Right ventricle myocardium superior (tissue), 1 donor: ENCODE measurements at regions not wholly inside any gene's neighbourhood (a gene's known extent, or its start where the extent isn't known, plus 50 kb on each side); places are given as distances from the start of the nearest gene placed in this dataset.

Source experiments
- ATAC-seq: fragments of 200-7000 bp; cut with Tn5 transposase; one replicate; pipeline ENCODE4 v1.9.1; 2020; ENCODE audit warnings: mild to moderate bottlenecking; ENCODE audit not compliant: poor library complexity
- DNase-seq: peaks from one replicate; pipeline ENCODE4 v3.0.0-alpha.2; 2020
- intact Hi-C: fragments of 100-400 bp; cut with DNase I; formaldehyde crosslinking; loops from one replicate; pipeline ENCODE4 v1.11.2; 2022
- donor health status: DM: no; HTN: yes; CAD: no; lungs with severe emphysema.

DNA sequence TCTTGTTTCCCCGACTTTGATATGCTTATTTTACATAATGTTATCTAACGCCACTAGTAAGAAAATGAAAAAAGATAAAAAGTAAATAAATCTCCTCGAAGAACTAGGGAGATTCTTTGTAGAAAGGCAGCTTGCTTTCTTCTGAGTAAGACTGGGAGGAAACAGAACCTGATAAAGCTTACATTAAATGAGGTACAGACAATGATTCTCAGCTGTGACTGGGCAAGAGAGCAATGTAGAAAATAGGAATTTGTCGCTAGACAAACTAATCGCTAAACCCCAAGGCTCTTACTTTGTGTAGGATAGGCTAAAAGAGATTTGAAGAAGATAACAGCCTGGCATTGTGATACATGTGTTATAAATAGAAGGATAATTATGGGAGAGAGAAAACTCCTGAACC is 919.0 kb upstream of the ALCAM start:
- DNase-seq = no peak
- ATAC-seq = no peak
- intact Hi-C loops = no loop called here

DNA sequence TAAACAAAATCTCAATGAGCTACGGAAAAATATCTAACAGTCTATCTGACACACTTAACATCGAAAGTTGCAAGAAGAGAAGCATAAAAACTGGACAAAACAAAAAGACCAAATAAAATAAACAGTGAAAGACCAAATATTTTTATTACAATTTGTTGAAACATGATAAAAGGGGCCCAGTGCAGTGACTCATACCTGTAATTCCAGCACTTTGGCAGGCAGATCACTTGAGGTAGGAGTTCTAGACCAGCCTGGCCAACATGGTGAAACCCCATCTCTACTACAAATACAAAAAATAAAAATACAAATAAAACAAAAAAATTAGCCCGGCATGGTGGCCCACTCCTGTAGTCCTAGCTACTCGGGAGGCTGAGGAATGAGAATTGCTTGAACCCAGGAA is 914.0 kb upstream of the ALCAM start:
- ATAC-seq (no peak), DNase-seq (no peak)
- intact Hi-C loops = no loop called here

- DNase-seq (no peak), ATAC-seq (no peak)
- intact Hi-C loops = no loop called here
These were observed 908.1 kb upstream of the ALCAM start for GRCh38 chr3:104458657-104459056.

DNA sequence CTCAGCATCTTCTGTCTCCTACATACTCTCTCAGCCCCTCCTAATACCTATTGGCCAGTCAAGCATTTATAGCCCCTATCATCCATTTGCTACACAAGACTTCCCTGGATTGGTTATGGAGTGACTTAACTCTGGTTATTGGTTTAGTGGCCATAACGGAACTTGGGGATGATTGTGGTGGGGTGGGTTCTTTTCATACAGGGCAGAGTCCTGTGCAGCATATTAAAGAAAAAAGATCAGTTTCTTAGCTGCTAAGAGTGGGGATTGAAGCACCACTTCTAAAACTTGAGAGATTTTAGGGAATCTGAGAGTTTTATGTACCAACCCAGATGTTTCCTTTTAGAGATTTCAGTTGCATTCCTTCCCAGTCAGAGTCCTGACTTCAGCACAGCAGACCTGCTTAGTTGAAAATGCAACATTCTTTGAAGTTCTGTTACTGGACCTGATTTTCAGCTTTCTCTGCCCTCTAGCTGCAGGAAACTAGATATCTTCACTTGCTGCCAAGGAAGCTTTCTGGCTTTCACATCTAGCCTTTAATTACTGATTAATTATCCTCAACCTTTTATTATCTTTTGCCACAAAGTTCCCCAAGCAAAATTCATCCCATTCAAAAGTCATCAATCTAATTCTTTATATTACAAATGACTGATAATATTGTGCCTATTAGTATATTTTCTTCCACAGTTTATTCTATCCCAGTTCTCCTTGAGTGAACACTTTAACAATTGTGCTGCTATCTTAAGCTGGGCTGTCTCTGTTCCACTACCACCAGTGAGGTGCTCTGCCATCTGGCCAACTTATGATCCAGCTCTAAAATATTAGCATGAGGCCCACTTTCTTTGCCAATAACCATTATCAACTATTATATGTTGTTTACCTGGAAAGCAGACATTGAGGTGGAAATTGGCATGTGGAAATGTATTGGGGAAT is 906.0 kb upstream of the ALCAM start:
- DNase-seq = no peak
- peak; percentile 65 for ATAC-seq
- intact Hi-C loops = no loop called here

- intact Hi-C loops = no loop called here
- DNase-seq (no peak), ATAC-seq (peak; percentile 83)
These were observed 905.3 kb upstream of the ALCAM start for GRCh38 chr3:104461431-104461830.

GRCh38 chr3:104472221-104472620 is 894.5 kb upstream of the ALCAM start:
- ATAC-seq = no peak
- DNase-seq = no peak
- intact Hi-C loops = no loop called here

DNA sequence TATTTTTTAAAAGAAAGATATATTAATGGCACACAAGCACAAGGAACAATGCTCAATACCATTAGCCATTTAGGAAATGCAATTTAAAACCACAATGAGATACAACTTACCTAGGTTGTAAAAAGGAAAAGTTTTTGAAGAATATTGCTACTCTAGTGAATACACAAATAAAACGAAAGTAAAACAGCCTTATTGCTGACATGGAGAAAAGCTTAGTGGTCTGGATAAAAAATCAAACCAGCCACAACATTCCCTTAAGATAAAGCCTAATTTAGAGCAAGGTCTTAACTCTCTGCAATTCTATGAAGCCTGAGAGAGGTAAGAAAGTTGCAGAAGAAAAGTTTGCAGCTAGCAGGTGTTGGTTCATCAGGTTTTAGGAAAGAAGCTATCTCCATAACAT is 892.7 kb upstream of the ALCAM start:
- intact Hi-C loops = no loop called here
- ATAC-seq (no peak), DNase-seq (no peak)

DNA sequence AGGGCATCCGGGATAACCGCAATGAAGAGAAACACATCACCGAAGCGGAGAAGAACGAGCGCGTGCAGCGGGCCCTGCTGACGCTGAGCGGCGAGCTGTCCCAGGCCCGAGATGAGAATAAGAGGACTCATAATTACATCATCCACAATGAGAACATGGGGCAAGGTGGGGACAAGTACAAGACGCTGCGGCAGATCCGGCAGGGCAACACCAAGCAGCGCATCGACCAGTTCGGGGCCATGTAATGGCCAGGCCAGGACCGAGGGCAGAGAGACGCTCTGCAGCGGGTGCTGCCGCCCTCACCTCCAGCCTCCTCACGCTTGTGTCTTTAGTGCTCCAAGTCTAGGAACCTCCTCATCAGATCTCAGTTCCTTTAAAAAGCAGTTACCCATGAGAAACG is 863.7 kb upstream of the ALCAM start:
- DNase-seq (no peak), ATAC-seq (no peak)
- intact Hi-C loops = no loop called here

DNA sequence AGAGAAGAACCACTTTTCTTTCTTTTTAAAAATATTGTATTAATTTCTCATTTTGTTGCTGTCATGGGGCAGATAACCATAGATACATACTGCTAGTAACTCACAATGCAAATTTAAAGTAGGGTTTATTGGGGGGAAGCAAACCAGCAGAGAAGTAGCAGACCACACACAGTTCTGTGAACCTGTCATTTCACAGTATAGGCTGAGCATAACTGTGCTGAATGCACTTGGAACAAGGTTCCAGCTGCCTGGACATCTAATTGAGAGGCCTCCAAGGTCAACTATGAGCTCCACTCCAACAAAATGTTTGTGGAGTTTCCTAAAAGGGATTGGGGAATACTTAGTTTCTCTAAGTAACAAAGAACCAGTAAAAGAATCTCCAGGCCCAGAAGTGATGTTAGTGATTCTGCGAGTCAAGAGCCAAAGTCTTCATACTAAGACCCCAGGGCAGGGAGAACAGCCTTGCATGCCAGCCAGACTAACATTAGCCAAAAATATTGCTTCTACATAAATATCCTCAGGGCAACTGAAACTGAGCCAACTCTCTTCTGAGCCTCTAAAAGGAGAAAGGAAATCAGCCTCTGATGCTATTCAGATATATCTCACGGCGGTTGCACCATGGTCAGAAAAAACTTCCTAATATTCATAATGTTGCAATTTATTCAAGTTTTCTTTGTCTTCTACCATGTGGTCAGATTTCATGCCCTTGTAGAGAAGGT is 856.4 kb upstream of the ALCAM start:
- no peak for DNase-seq
- intact Hi-C loops = no loop called here
- no peak for ATAC-seq

DNA sequence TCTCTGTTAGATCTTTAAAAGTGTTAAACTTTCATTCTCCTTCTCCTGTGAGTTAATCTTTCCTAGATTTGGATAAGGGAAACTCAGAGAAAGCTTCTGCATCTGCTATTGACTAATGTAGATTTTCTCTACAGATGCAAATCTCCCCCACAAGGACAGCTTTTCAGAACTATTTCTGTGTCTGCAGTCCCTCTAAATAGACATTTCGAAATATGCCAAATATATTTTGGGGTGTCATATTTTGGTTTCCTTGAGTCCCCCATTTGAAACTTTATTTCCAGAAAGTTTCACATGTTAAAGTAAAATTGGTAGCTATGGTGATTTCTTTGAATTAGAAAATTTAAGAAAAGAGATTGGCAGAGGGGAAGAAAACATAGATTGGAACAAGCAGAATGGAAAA is 852.3 kb upstream of the ALCAM start:
- ATAC-seq (no peak), DNase-seq (no peak)
- intact Hi-C loops = no loop called here

DNA sequence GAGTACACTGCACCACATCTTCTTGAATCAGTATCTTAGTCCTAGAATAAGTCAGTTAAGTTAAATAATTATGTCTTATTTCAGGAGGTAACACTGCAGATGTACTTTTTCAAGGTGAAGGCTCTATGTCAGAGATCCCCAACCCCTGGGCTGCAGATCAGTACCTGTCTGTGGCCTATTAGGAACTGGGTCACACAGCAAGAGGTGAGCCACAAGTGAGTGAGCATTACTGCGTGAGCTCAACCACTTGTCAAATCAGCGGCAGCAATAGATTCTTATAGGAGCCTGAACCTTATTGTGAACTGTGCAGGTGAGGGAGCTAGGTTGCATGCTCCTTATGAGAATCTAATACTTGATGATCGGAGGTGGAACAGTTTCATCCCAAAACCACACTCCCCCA is 851.9 kb upstream of the ALCAM start:
- intact Hi-C loops = no loop called here

GRCh38 chr3:104519068-104519467 is 847.6 kb upstream of the ALCAM start:
- DNase-seq = no peak
- intact Hi-C loops = no loop called here
- no peak for ATAC-seq

More for the DNA sequence above, 851.9 kb upstream of the ALCAM start:
- ATAC-seq = no peak
- DNase-seq = no peak

DNA sequence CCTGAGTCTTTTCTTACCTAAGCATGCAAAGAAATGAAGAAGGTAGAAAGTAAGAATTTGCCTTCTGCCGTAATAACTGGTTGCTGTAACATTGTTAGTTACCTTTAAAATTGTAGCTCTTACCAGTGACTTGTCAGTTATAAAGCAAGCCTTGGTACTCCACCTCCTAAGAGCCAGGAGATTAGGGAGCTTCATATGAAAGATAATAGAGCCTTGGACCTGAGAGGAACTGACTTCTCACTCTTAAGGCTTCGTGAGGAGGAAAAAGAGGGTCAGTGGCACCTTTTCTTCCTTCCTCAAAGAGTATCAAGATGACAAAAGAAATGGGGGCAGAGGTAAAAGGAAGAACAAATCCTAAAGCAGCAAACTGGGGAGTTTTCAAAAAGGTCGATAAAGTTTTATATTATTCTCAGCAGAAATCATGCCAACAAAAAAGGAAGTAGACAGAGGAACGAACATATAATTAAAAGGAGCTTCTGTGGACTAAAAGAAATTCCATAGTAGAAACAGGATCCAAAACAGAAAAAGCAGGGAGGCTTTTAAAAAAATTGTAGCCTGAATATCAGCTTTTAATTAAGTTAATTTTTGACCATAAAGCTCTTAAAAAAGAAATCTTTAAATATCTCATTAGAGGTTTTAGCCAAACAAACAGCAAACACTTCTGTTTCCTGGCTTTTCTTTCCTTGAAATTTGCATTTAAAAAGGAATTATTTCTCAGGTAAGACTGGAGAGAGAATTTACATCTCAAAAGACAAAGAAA is 847.1 kb upstream of the ALCAM start:
- no peak for DNase-seq
- ATAC-seq = no peak
- intact Hi-C loops = no loop called here

DNA sequence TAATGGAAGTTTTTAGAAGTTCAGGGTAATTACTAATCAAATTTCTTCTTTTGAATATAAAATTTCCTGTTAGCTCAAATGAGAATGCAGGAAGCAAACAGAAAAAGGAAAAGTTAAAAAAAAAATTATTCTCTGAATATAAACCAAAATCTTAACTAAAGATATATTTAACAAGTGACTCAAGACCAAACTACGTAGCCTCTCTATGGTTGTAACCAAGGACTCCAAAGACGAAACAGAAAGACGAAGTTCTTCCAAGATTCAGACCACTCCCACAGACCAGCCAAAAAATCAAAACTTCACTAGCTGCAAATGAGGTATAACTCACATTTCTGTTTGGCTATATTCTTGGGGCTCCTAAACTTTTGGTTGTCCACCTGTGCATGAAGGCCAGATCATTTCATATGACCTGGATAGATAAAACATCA is 846.5 kb upstream of the ALCAM start:
- intact Hi-C loops = no loop called here
- DNase-seq (no peak), ATAC-seq (no peak)

- intact Hi-C loops = no loop called here
- no peak for DNase-seq
- ATAC-seq = no peak
These were observed 844.9 kb upstream of the ALCAM start for GRCh38 chr3:104521606-104522336.

DNA sequence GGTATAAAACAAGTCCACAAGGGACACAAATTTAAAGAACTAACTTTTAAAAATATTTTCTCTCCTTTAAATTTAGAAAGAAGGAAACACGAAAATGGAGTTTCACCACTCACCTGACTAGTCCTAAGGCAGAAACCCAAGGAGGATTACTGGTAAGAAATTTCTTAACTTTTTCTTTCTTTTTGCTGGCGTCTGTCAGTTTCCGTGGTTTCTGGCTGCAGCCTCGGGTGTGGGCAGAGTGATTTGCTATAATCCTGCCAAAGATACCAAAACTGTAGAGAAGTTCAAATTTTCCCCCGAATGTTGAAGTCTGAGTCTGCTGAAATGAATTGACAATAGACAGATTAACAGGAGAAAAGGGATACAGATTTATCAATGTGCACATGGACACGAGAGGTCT is 843.6 kb upstream of the ALCAM start:
- intact Hi-C loops = no loop called here

GRCh38 chr3:104526901-104527401 is 839.8 kb upstream of the ALCAM start:
- intact Hi-C loops = no loop called here
- DNase-seq (no peak), ATAC-seq (no peak)

More for the DNA sequence above, 843.6 kb upstream of the ALCAM start:
- ATAC-seq = no peak
- no peak for DNase-seq

GRCh38 chr3:104530934-104531333 is 835.8 kb upstream of the ALCAM start:
- no peak for ATAC-seq
- no peak for DNase-seq
- intact Hi-C loops = no loop called here

DNA sequence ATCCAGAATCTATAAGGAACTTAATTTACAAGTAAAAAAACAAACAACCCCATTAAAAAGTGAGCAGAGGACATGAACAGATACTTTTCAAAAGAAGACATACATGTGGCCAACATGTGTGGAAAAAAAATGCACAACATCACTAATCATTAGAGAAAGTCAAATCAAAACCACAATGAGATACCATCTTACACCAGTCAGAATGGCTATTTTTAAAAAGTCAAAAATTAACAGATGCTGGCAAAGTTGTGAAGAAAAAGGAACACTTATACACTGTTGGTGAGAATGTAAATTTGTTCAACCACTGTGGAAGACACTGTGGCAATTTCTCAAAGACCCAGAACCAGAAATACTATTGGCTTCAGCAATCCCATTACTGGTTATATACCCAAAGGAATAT is 830.0 kb upstream of the ALCAM start:
- ATAC-seq (no peak), DNase-seq (no peak)
- intact Hi-C loops = no loop called here
